Mucosa of gallbladder (tissue), 1 donor: ENCODE measurements at regions not wholly inside any gene's neighbourhood (a gene's known extent, or its start where the extent isn't known, plus 50 kb on each side); places are given as distances from the start of the nearest gene placed in this dataset.
A peak's percentile ranks its signal among the peaks of the same experiment; 100 is the strongest.

Experiments
- DNase-seq: peaks from one replicate; pipeline ENCODE4 v3.0.0-alpha.2; 2020; ENCODE audit warnings: low spot score
- donor health status: DM: no; HTN: no; CAD: no.

GRCh38 chr9:16092142-16093091 lies 539.6 kb downstream of the CCDC171 start:
- DNase-seq = peak; percentile 51

GRCh38 chr9:16098306-16098705 lies 545.5 kb downstream of the CCDC171 start:
- DNase-seq = no peak

GRCh38 chr9:16099732-16100536 lies 547.1 kb downstream of the CCDC171 start:
- DNase-seq = no peak

GRCh38 chr9:16100537-16101091 lies 547.8 kb downstream of the CCDC171 start:
- peak; percentile 30 for DNase-seq

- no peak for DNase-seq
Measured at GRCh38 chr9:16102154-16102553, 549.3 kb downstream of the CCDC171 start.

- peak; percentile 13 for DNase-seq
Measured at GRCh38 chr9:16103620-16104397, 551.0 kb downstream of the CCDC171 start.

GRCh38 chr9:16105168-16106020 lies 552.6 kb downstream of the CCDC171 start:
- DNase-seq = no peak

GRCh38 chr9:16106021-16106571 lies 553.3 kb downstream of the CCDC171 start:
- no peak for DNase-seq

GRCh38 chr9:16112116-16112515 lies 559.3 kb downstream of the CCDC171 start:
- DNase-seq = no peak

- no peak for DNase-seq
Measured at GRCh38 chr9:16115994-16116393, 563.2 kb downstream of the CCDC171 start.

- DNase-seq = no peak
Measured at GRCh38 chr9:16118043-16118442, 565.2 kb downstream of the CCDC171 start.

- no peak for DNase-seq
Measured at GRCh38 chr9:16119261-16120230, 566.7 kb downstream of the CCDC171 start.

- no peak for DNase-seq
Measured at GRCh38 chr9:16120231-16120641, 567.4 kb downstream of the CCDC171 start.

GRCh38 chr9:16120727-16121126 lies 567.9 kb downstream of the CCDC171 start:
- no peak for DNase-seq

GRCh38 chr9:16121168-16121567 lies 568.3 kb downstream of the CCDC171 start:
- no peak for DNase-seq

GRCh38 chr9:16121601-16122286 lies 568.9 kb downstream of the CCDC171 start:
- no peak for DNase-seq

- DNase-seq = no peak
Measured at GRCh38 chr9:16125629-16126028, 572.8 kb downstream of the CCDC171 start.

- DNase-seq = no peak
Measured at GRCh38 chr9:16126042-16126441, 573.2 kb downstream of the CCDC171 start.
